ENCODE measurements at regions not wholly inside any gene's neighbourhood (a gene's known extent, or its start where the extent isn't known, plus 50 kb on each side); places are given as distances from the start of the nearest gene placed in this dataset.

- Histone ChIP-seq H3K4me1 (ENCODE audit: control insufficient read depth, insufficient read depth, low read length) (peaks cover 8% of the 10 kb centered on the region), H3K9me1 (ENCODE audit: insufficient read depth, low read length) (no peaks in the 10 kb centered on the region), H3K4me2 (ENCODE audit: low read depth, low read length) (no peak overlapping the region), H3K14ac (replicated peaks; ENCODE audit: low read depth, low read length) (no peak overlapping the region), H4K20me1 (ENCODE audit: insufficient read depth, low read length) (no peaks in the 10 kb centered on the region), H3K9me3 (ENCODE audit: control insufficient read depth, insufficient read depth, low read length) (peaks cover 7% of the 10 kb centered on the region), H3K27ac (ENCODE audit: insufficient read depth, low read length) (no peak overlapping the region), H2BK5ac (ENCODE audit: low read depth, low read length, poor library complexity, severe bottlenecking) (no peak overlapping the region), H2AFZ (replicated peaks; ENCODE audit: low read length, poor library complexity) (no peak overlapping the region), H4K91ac (ENCODE audit: insufficient read depth, low read depth, low read length) (no peak overlapping the region), H3K4ac (ENCODE audit: low read depth, low read length) (no peak overlapping the region), H3K27me3 (ENCODE audit: control insufficient read depth, insufficient read depth, low read length) (no peaks in the 10 kb centered on the region; the same call in 1 of the 2 replicates), H2AK9ac (replicated peaks; ENCODE audit: low read depth, low read length, poor library complexity) (no peak overlapping the region), H3K36me3 (ENCODE audit: control insufficient read depth, insufficient read depth, low read length) (no peaks in the 10 kb centered on the region), H3K79me1 (ENCODE audit: low read depth in 1 of 2, low read length in 2 of 2) (no peaks in the 10 kb centered on the region), H3K9ac (ENCODE audit: low read depth, low read length) (no peak overlapping the region), H3K56ac (ENCODE audit: extremely low read depth, insufficient read depth, low read length) (no peak overlapping the region), H3K18ac (ENCODE audit: low read depth, low read length) (no peak overlapping the region), H2BK15ac (ENCODE audit: low read depth, low read length) (no peak overlapping the region), H3K4me3 (ENCODE audit: insufficient read depth, low read depth, low read length) (no peak overlapping the region), H4K5ac (ENCODE audit: low read depth, low read length) (no peak overlapping the region), H4K8ac (ENCODE audit: low read depth in 2 of 2, low read length in 2 of 2) (no peak overlapping the region), H2AK5ac (ENCODE audit: low read depth, low read length) (no peak overlapping the region), H3K23ac (ENCODE audit: low read depth, low read length) (no peak overlapping the region), H2BK120ac (ENCODE audit: low read depth, low read length) (no peak overlapping the region), H2BK20ac (ENCODE audit: low read depth, low read length) (no peak overlapping the region)
- dilution Hi-C loops (cut with HindIII; ENCODE audit: low sequenced_read_pairs, unreplicated experiment) = no loop called here
- TF ChIP-seq MAZ (IDR thresholded peaks at IDR 0.05; ENCODE audit: borderline replicate concordance, low read depth, low read length) (no peak), MXI1 (IDR thresholded peaks at IDR 0.05; ENCODE audit: borderline replicate concordance, low read depth, low read length) (no peak), NFE2L2 (IDR thresholded peaks at IDR 0.05; ENCODE audit: low read depth, low read length) (no peak), USF2 (IDR thresholded peaks at IDR 0.05; ENCODE audit: low read depth, low read length) (no peak), RCOR1 (IDR thresholded peaks at IDR 0.05; ENCODE audit: insufficient replicate concordance, low read length) (no peak), CTCF (conservative IDR thresholded peaks at IDR 0.05; ENCODE audit: low read depth, low read length) (no peak), CHD1 (IDR thresholded peaks at IDR 0.05; ENCODE audit: low read depth, low read length) (no peak), RFX5 (IDR thresholded peaks at IDR 0.05; ENCODE audit: low read depth, low read length) (no peak), SMC3 (IDR thresholded peaks at IDR 0.05; ENCODE audit: low read depth, low read length) (no peak), MAFK (IDR thresholded peaks at IDR 0.05; ENCODE audit: low read depth, low read length) (no peak), BHLHE40 (IDR thresholded peaks at IDR 0.05; ENCODE audit: low read depth, low read length) (no peak), RAD21 (IDR thresholded peaks at IDR 0.05; ENCODE audit: low read length) (no peak)
- ATAC-seq (ENCODE audit: low read depth) (no peak), DNase-seq (no peak)
- ChIA-PET POLR2A (ENCODE audit: unreplicated experiment) (interaction anchor here (0.6 kb wide), 1 partner anchor 21 kb away, joined by 3 read pairs; no protein-coding TSS in a partner anchor), CTCF (no interaction called here)
- no TSS peak for BruUV-seq (replicated peaks)
- intact Hi-C loops (cut with micrococcal nuclease) = no loop called here
- in situ Hi-C loops (cut with MboI; ENCODE audit: low sequenced_read_pairs) = no loop called here
Observed at GRCh38 chr1:215479567-215479966, 87.5 kb upstream of the KCTD3 start.

All from IMR-90 (cell line).